HEK293 (cell line): ENCODE measurements at regions not wholly inside any gene's neighbourhood (a gene's known extent, or its start where the extent isn't known, plus 50 kb on each side); places are given as distances from the start of the nearest gene placed in this dataset.

Experiments used
- CTCF ChIA-PET: fragments of 350-600 bp; formaldehyde crosslinking; extraction: SDS; loops from one replicate; lab custom pipeline; 2021; ENCODE audit warnings: antibody characterized with exemption; lab: Yijun Ruan, JAX
- POLR2A ChIA-PET: fragments of 300-600 bp; formaldehyde crosslinking; extraction: SDS; loops from one replicate; lab custom pipeline; 2020; ENCODE audit warnings: antibody characterized with exemption, inconsistent platforms; lab: Yijun Ruan, JAX
- H3K27ac ChIP-seq: fragments of 200-500 bp; sonication (Bioruptor generic); 2 replicates; pipeline ENCODE4 v1.5.1; 2014; ENCODE audit warnings: low read depth, low read length, control low read depth, inconsistent platforms; ENCODE audit errors: extremely low read depth
- H3K36me3 ChIP-seq, 2 experiments: fragments of 200-500 bp in 1 of 2; sonication (Bioruptor generic) in 1 of 2; 1 replicate in 1 of 2; 2 replicates in 1 of 2; pipeline ENCODE4 v1.5.1; 2014 to 2017; ENCODE audit warnings: inconsistent platforms in 2 of 2, low read length in 2 of 2; ENCODE audit not compliant: control insufficient read depth in 2 of 2, insufficient read depth in 1 of 2
- H3K4me1 ChIP-seq: fragments of 200-500 bp; sonication (Bioruptor generic); 2 replicates; pipeline ENCODE4 v1.5.1; 2014; ENCODE audit warnings: mild to moderate bottlenecking, low read length, inconsistent platforms; ENCODE audit not compliant: control insufficient read depth, insufficient read depth
- H3K4me3 ChIP-seq: 2 replicates; pipeline ENCODE4 v1.5.1; 2011; ENCODE audit warnings: low read depth, mild to moderate bottlenecking, control low read depth, low read length, moderate library complexity
- H3K9me3 ChIP-seq: fragments of 200-500 bp; sonication (Bioruptor generic); 2 replicates; pipeline ENCODE4 v1.5.1; 2014; ENCODE audit warnings: low read depth, low read length, inconsistent platforms; ENCODE audit not compliant: control insufficient read depth, insufficient read depth
- AEBP2 ChIP-seq: fragments of 450-650 bp; formaldehyde crosslinking; IDR thresholded peaks from 2 replicates; pipeline ENCODE4 v1.5.1; 2016; ENCODE audit warnings: missing biosample characterization, missing genetic modification characterization, borderline replicate concordance
- CTCF ChIP-seq: fragments of 450-650 bp; formaldehyde crosslinking; IDR thresholded peaks from 2 replicates; pipeline ENCODE4 v1.5.1; 2016; ENCODE audit warnings: missing biosample characterization, missing genetic modification characterization
- GFI1B ChIP-seq: fragments of 450-650 bp; formaldehyde crosslinking; IDR thresholded peaks from 2 replicates; pipeline ENCODE4 v1.5.1; 2016; ENCODE audit warnings: missing biosample characterization, missing genetic modification characterization
- HIC1 ChIP-seq: fragments of 450-650 bp; formaldehyde crosslinking; IDR thresholded peaks from 2 replicates; pipeline ENCODE4 v1.5.1; 2016; ENCODE audit warnings: missing biosample characterization, missing genetic modification characterization
- KLF1 ChIP-seq: fragments of 450-650 bp; formaldehyde crosslinking; IDR thresholded peaks from 2 replicates; pipeline ENCODE4 v1.5.1; 2016; ENCODE audit warnings: missing biosample characterization, missing genetic modification characterization
- KLF17 ChIP-seq: fragments of 450-650 bp; formaldehyde crosslinking; IDR thresholded peaks from 2 replicates; pipeline ENCODE4 v1.5.1; 2016; ENCODE audit warnings: missing biosample characterization, missing genetic modification characterization
- KLF8 ChIP-seq: fragments of 450-650 bp; formaldehyde crosslinking; IDR thresholded peaks from 2 replicates; pipeline ENCODE4 v1.5.1; 2016; ENCODE audit warnings: missing biosample characterization, missing genetic modification characterization
- RBAK ChIP-seq: fragments of 450-650 bp; formaldehyde crosslinking; IDR thresholded peaks from 2 replicates; pipeline ENCODE4 v1.5.1; 2016; ENCODE audit warnings: missing biosample characterization, missing genetic modification characterization
- SP2 ChIP-seq: fragments of 450-650 bp; formaldehyde crosslinking; IDR thresholded peaks from 2 replicates; pipeline ENCODE4 v1.5.1; 2016; ENCODE audit warnings: missing biosample characterization, missing genetic modification characterization
- SP7 ChIP-seq: fragments of 450-650 bp; formaldehyde crosslinking; IDR thresholded peaks from 2 replicates; pipeline ENCODE4 v1.5.1; 2016; ENCODE audit warnings: missing biosample characterization, missing genetic modification characterization
- TCF7L2 ChIP-seq: IDR thresholded peaks from 2 replicates; pipeline ENCODE4 v1.6.1; 2011; ENCODE audit warnings: low read depth, mild to moderate bottlenecking, inconsistent platforms, low read length, moderate library complexity, borderline replicate concordance
- ZFHX2 ChIP-seq: fragments of 450-650 bp; formaldehyde crosslinking; conservative IDR thresholded peaks from 2 replicates; pipeline ENCODE4 v1.5.1; 2016; ENCODE audit warnings: missing biosample characterization, missing genetic modification characterization
- ZIC2 ChIP-seq: fragments of 450-650 bp; formaldehyde crosslinking; IDR thresholded peaks from 2 replicates; pipeline ENCODE4 v1.5.1; 2016; ENCODE audit warnings: missing biosample characterization, missing genetic modification characterization
- ZNF202 ChIP-seq: fragments of 450-650 bp; formaldehyde crosslinking; IDR thresholded peaks from 2 replicates; pipeline ENCODE4 v1.5.1; 2016; ENCODE audit warnings: missing biosample characterization, missing genetic modification characterization, borderline replicate concordance
- ZNF416 ChIP-seq: fragments of 450-650 bp; formaldehyde crosslinking; IDR thresholded peaks from 2 replicates; pipeline ENCODE4 v1.5.1; 2016; ENCODE audit warnings: missing biosample characterization, missing genetic modification characterization
- ZNF473 ChIP-seq: fragments of 450-650 bp; formaldehyde crosslinking; IDR thresholded peaks from 2 replicates; pipeline ENCODE4 v1.5.1; 2017; ENCODE audit warnings: missing biosample characterization, missing genetic modification characterization
- ZNF48 ChIP-seq: fragments of 450-650 bp; formaldehyde crosslinking; IDR thresholded peaks from 2 replicates; pipeline ENCODE4 v1.5.1; 2016; ENCODE audit warnings: missing biosample characterization, missing genetic modification characterization
- ZNF544 ChIP-seq: fragments of 450-650 bp; formaldehyde crosslinking; IDR thresholded peaks from 2 replicates; pipeline ENCODE4 v1.5.0; 2017; ENCODE audit warnings: missing biosample characterization, missing genetic modification characterization
- ZNF580 ChIP-seq: fragments of 450-650 bp; formaldehyde crosslinking; IDR thresholded peaks from 2 replicates; pipeline ENCODE4 v1.5.1; 2016; ENCODE audit warnings: missing biosample characterization, missing genetic modification characterization
- ZNF704 ChIP-seq: fragments of 450-650 bp; formaldehyde crosslinking; IDR thresholded peaks from 2 replicates; pipeline ENCODE4 v1.5.1; 2016; ENCODE audit warnings: missing biosample characterization, missing genetic modification characterization
- ZNF747 ChIP-seq: fragments of 450-650 bp; formaldehyde crosslinking; IDR thresholded peaks from 2 replicates; pipeline ENCODE4 v1.5.1; 2016; ENCODE audit warnings: missing biosample characterization, missing genetic modification characterization
- ZNF777 ChIP-seq: fragments of 450-650 bp; formaldehyde crosslinking; IDR thresholded peaks from 2 replicates; pipeline ENCODE4 v1.5.1; 2017; ENCODE audit warnings: missing biosample characterization, missing genetic modification characterization, borderline replicate concordance
- ZNF843 ChIP-seq: fragments of 450-650 bp; formaldehyde crosslinking; IDR thresholded peaks from 2 replicates; pipeline ENCODE4 v1.5.1; 2016; ENCODE audit warnings: missing biosample characterization, missing genetic modification characterization
- TF ChIP-seq, protein P1 (sequence below): fragments of 450-650 bp; formaldehyde crosslinking; IDR thresholded peaks from 2 replicates; pipeline ENCODE4 v1.5.1; 2016; ENCODE audit warnings: missing biosample characterization, missing genetic modification characterization

DNA sequence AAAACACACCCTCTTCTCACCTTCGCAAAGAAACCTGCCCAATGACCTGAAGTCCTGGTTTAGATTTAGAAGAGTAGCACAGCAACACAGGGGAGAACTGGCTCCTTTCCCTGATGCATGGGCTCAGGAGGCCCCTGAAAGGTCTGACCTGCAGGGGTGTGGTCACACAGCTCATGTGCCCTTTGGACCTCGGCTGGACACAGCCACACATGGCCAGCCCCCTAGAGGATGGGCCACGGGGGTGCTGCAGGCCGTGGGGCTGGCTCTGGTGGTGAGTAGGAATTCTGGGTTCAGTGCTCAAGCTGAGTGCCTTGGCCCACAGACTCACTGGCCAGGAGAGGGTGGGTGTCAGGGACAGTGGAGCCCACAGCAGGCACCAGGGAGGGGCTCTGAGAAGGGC lies 118.5 kb upstream of the ADCY1 start:
- Histone ChIP-seq H3K4me1 (no peaks in the 10 kb centered on the region), H3K36me3 (no peaks in the 10 kb centered on the region), H3K4me3 (no peak overlapping the region), H3K27ac (no peak overlapping the region), H3K9me3 (no peaks in the 10 kb centered on the region)
- CTCF ChIA-PET: no interaction called here
- POLR2A ChIA-PET: no interaction called here
- TF ChIP-seq GFI1B: no peak
- no peak for TF ChIP-seq ZNF473 (tag by site-specific recombination)
- TF ChIP-seq ZNF580 (tag by site-specific recombination): no peak
- TF ChIP-seq HIC1 (tag by site-specific recombination): no peak
- no peak for TF ChIP-seq TCF7L2
- no peak for TF ChIP-seq RBAK
- no peak for TF ChIP-seq ZNF704 (tag by site-specific recombination)
- TF ChIP-seq KLF1 (tag by site-specific recombination): no peak
- TF ChIP-seq AEBP2 (tag by site-specific recombination): no peak
- TF ChIP-seq KLF8: no peak
- TF ChIP-seq SP2 (tag by site-specific recombination): no peak
- TF ChIP-seq KLF17 (tag by site-specific recombination): no peak
- TF ChIP-seq ZFHX2: no peak
- TF ChIP-seq SP7 (tag by site-specific recombination): no peak

DNA sequence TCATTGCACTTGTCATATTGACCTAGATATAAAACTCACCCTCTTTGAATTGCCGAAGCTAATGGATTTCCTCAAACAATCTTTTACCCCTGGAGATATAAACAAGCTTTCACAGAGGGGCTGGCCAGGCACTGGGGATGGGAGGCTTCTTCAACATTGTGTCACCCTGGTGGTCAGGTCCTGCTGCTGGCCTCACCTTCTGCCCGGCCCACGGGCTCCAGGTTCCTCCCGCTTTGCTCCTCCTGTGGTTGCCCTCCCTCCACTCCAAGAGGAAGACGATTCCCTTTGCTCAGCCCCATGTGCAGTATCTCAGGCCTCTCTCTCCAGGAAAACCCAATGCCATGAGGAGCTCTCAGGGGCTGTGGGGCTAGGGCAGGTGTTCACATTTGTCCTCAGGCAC lies 118.1 kb upstream of the ADCY1 start:
- Histone ChIP-seq H3K4me1 (no peaks in the 10 kb centered on the region), H3K36me3 (no peaks in the 10 kb centered on the region), H3K4me3 (no peak overlapping the region), H3K27ac (no peak overlapping the region), H3K9me3 (no peaks in the 10 kb centered on the region)
- CTCF ChIA-PET: no interaction called here
- POLR2A ChIA-PET: no interaction called here
- TF ChIP-seq CTCF (tag by site-specific recombination): no peak
- TF ChIP-seq, protein P1, sequence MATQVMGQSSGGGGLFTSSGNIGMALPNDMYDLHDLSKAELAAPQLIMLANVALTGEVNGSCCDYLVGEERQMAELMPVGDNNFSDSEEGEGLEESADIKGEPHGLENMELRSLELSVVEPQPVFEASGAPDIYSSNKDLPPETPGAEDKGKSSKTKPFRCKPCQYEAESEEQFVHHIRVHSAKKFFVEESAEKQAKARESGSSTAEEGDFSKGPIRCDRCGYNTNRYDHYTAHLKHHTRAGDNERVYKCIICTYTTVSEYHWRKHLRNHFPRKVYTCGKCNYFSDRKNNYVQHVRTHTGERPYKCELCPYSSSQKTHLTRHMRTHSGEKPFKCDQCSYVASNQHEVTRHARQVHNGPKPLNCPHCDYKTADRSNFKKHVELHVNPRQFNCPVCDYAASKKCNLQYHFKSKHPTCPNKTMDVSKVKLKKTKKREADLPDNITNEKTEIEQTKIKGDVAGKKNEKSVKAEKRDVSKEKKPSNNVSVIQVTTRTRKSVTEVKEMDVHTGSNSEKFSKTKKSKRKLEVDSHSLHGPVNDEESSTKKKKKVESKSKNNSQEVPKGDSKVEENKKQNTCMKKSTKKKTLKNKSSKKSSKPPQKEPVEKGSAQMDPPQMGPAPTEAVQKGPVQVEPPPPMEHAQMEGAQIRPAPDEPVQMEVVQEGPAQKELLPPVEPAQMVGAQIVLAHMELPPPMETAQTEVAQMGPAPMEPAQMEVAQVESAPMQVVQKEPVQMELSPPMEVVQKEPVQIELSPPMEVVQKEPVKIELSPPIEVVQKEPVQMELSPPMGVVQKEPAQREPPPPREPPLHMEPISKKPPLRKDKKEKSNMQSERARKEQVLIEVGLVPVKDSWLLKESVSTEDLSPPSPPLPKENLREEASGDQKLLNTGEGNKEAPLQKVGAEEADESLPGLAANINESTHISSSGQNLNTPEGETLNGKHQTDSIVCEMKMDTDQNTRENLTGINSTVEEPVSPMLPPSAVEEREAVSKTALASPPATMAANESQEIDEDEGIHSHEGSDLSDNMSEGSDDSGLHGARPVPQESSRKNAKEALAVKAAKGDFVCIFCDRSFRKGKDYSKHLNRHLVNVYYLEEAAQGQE: no peak
- no peak for TF ChIP-seq ZNF843 (tag by site-specific recombination)
- TF ChIP-seq ZNF544 (tag by site-specific recombination): no peak
- no peak for TF ChIP-seq ZNF416 (tag by site-specific recombination)
- TF ChIP-seq SP2 (tag by site-specific recombination): no peak
- TF ChIP-seq ZIC2: no peak
- no peak for TF ChIP-seq ZNF48 (tag by site-specific recombination)
- TF ChIP-seq ZNF747: no peak
- no peak for TF ChIP-seq ZNF777 (tag by site-specific recombination)
- TF ChIP-seq ZNF202 (tag by site-specific recombination): no peak
